H54 (cell line): ENCODE measurements at regions not wholly inside any gene's neighbourhood (a gene's known extent, or its start where the extent isn't known, plus 50 kb on each side); places are given as distances from the start of the nearest gene placed in this dataset.

Experiments
- DNase-seq: peaks from one replicate; pipeline ENCODE4 v3.0.0; 2011; ENCODE audit warnings: low spot score, mixed read lengths; ENCODE audit not compliant: insufficient read length
- FAIRE-seq: peaks from 3 replicates; lab custom pipeline; 2011; peaks lifted over from hg19 to GRCh38; lab: Jason Lieb, UNC
- POLR2A ChIP-seq: IDR thresholded peaks from 2 replicates; pipeline ENCODE4 v1.6.1; 2011; ENCODE audit warnings: low read depth, mild to moderate bottlenecking, low read length

DNA sequence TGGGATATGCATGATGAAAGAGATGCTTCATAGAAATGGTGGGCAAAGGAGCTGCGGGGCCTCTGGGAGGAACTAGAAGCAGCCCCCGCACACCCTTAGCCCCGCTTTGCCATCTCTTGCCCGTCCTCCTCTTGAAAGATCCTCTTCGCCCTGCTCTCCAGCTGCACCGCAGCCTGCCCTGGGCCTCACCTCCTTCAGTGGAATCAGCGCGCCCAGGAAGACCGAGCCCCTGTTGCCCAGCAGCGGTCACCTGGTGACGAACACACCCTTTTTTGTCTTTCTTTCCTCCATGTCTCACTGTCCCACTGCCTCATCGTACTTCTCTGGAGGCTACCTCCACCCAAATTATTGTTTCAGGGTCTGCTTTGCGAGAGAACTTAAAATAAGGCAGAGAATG lies 807.6 kb downstream of the UQCRFS1 start:
- no peak for TF ChIP-seq POLR2A
- DNase-seq (no peak), FAIRE-seq (no peak)

DNA sequence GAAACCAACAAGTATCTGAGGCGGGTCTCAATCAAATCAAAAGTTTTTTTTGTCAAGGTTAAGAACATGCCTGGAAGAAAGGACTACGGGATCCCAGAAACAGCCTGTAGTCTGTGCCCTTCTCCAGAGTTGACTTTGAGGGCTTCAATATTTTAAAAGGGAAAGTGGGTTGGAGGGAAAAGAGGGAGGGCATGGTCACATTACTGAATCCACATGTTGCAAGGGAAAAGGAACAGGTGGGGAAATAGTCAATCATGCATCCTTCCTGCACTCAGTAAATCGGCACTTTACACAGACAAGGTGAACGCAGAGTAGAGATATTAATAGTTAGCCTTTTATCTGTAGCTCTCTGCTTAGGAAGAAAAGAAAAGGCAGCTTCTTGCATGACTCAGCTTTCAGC lies 808.5 kb downstream of the UQCRFS1 start:
- FAIRE-seq: no peak
- DNase-seq: no peak
- no peak for TF ChIP-seq POLR2A

DNA sequence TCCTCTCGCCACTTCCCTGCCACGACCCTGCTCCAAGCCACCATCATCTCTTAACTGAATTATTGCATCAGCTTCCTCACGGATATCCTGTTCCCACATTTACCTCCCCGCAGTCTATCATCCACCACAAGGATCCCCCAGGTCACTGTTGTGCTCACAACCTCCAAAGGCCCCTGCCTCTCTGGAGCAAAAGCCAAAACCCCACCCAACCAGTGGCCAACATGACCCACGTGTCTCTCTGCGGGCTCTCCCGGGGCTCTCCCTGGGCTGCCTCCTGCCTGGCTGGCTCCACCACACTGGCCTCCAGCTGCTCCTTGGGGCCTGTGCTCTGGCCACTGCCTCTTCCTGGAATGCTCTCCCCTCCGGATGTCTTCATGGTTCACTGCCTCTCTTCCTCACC lies 809.3 kb downstream of the UQCRFS1 start:
- FAIRE-seq (no peak), DNase-seq (no peak)
- TF ChIP-seq POLR2A: no peak

DNA sequence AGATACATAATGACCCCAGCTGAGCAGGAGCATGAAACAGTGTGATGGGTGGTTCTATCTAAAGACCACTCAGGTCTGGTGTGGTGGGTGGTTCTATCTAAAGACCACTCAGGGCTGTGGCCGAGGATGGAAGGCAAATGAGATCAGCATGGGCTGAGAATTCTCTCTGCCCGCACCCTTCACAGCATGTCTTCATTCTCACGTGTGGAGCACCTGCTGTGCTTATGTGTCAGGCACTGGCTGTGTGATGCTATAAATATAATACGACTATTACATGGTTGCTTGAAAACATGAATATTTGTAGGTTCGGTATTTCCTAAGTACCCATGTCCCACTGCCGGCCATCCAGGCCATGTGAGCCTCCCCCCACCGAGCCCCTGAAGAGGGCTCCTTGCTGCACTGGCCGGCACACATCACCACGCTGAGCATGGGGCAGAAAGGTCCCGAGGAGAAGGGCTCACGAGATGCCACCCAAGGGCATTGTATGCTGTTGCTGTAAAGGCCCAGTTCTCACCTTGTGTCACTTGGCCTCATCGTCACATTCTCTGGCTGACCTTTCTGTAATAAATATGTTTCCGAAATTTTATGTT lies 810.2 kb downstream of the UQCRFS1 start:
- FAIRE-seq (no peak), DNase-seq (no peak)
- TF ChIP-seq POLR2A: no peak

DNA sequence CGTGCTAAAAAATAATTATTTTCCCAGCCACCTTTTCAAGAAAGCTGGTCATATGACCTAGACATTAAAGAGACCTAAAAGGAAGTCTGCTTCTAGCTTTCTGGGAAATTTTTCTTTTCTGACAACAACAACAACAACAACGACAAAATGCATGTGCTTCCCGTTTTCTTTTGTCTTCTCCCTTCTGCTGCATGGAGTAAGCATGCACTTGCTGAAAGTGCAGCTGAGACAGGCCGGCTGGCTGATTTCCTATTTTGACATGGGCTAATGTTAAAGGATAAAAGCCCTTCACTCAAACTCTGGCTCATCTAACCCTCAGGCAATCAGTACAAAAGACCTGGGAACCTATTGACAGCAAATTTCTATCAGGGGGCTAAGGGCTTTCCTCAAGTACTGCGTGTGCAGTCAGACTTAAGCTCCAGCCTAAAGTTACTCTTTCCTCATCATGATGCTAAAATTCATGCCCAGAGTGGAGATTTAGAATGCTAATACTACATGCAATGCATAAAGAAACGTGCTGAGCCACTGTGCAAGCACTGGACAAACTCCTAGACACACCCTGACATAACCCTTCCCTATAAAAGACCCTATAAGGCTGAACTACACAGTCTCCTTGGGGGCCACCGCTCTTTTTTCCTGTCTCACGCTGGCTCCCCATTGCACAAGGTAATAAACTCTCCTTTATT lies 811.1 kb downstream of the UQCRFS1 start:
- no peak for FAIRE-seq
- no peak for DNase-seq
- TF ChIP-seq POLR2A: no peak

DNA sequence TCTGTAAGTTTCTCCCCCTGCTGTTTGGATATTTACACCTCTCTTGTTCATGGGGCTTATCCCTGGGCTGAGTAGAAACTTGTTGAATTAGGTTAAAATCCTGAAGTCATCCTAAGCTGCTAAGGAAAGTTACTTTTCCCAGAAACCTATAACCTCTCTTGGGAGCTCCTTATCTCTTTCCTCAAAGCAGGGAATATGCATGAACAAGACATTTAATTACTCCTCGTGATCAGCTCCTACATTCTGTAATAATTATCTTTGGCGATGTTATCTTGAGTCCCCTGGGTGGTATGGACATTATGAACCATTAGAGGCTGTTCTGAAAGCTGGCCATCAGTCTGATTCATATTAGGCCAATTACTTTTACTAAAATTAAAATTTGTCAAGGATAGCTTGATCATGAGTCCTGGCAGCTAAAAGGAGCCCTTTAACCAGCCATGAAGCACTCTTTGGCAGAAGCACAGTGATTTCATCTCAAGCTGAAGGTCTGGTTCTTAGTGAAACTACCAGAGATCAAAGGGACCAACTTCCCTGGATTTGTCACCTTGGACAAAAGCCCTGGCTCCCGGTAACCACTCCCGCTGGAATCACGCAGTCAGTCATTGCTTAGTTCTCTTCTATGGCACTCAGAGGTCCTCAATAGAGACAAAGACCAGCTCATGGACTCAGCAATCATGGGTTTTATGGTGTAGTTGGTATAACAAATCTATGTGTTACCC lies 811.8 kb downstream of the UQCRFS1 start:
- DNase-seq (no peak), FAIRE-seq (no peak)
- TF ChIP-seq POLR2A: no peak

DNA sequence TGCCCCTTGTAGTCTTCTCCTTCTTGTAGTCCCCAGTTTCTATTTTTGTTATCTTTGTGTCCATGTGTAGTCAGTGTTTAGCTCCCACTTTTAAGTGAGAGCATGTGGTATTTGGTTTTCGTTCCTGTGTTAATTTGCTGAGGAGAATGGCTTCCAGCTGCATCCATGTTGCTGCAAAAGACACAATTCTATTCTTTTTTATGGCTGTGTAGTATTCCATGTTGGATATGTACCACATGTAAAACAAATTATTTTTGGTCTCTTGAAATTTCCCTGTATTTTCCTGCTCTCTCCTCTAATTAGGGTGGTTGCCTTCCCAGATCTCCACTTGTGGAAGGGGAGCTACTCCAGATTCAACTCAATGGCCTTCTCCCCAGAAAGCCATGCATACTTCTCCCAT lies 813.8 kb downstream of the UQCRFS1 start:
- FAIRE-seq (no peak), DNase-seq (no peak)
- no peak for TF ChIP-seq POLR2A

DNA sequence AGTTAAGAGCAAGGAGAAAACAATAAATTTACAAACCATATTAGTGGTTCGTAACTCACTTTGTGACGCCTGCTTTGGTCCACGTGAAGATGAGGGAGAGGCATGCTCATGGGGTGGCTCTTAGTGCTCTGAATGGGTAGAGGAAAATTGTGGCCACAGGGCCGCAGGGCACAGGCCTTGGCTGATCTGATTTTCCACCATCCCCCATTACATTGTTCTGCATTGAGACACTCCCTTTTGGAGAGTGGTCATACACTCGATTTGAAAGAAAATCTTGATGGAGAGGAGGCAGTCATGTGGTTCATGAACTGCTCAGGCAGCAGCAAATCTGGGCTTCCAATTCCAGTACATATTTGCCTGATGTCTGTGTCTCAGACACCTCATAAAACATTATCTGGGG lies 815.2 kb downstream of the UQCRFS1 start:
- FAIRE-seq (no peak), DNase-seq (no peak)

DNA sequence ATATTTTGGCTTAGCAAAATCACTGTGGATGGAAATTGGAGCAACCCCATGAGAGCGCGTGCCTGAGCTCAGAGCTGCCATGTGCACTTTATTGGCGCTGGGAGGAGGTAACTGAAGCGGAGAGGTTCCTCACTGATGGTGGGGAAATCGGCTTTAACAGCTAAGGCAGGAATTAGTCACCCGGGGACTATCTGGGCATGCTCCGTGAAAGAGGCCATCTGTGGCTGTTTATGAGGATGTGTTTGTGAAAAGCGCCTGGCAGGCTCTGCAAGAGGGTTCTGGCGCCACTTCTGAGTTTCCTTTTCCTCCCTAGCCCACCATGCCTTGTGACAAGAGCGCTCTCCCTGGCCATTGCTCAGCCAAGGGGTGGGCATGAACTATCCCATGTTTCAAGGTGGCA lies 815.6 kb downstream of the UQCRFS1 start:
- TF ChIP-seq POLR2A: no peak
- FAIRE-seq (no peak), DNase-seq (no peak)

More for the DNA sequence above, 815.2 kb downstream of the UQCRFS1 start:
- no peak for TF ChIP-seq POLR2A

DNA sequence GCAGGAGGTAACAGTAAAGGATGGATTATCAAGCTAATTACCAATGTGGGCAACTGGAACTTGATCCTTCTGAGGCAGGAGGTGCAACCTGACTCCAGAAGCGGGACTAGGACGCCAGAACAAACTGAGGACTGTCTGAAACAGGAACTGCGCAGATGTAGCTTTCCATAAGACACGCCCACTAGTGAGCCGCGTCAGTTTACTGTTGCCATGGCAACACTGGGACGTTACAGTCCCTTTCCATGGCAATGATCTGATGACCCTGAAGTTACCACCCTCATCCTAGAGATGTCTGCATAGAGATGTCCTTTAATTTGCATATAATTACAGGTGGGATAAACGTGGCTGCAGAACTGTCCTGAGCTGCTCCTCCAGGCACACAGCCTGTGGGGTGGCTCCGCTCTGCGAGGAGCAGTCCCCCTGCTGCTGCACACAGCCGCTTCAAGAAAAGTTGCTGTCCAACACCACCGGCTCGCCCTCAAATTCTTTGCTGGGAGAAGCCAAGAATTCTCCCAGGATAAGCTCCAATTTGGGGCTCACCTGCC lies 816.6 kb downstream of the UQCRFS1 start:
- DNase-seq (no peak), FAIRE-seq (no peak)
- TF ChIP-seq POLR2A: no peak

DNA sequence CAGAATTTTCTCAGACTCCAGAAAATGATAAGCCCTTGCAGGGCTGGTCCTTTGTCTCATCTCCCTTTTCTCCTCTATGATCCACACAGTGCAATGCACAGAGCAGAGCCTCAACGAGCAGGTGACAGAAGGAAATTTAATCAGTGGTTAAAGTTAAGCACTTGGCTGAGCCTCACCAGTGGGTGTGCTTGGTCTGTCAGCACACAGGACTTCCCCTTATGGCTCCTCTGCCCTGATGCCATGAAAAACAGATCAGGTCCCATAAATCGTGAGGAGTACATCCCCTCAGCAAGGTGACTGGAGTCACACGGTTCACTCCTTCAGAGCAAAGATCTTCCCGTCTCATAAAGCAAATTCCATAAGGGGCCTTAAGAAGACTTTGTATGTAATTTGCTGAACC lies 818.2 kb downstream of the UQCRFS1 start:
- no peak for TF ChIP-seq POLR2A
- FAIRE-seq (no peak), DNase-seq (no peak)

DNA sequence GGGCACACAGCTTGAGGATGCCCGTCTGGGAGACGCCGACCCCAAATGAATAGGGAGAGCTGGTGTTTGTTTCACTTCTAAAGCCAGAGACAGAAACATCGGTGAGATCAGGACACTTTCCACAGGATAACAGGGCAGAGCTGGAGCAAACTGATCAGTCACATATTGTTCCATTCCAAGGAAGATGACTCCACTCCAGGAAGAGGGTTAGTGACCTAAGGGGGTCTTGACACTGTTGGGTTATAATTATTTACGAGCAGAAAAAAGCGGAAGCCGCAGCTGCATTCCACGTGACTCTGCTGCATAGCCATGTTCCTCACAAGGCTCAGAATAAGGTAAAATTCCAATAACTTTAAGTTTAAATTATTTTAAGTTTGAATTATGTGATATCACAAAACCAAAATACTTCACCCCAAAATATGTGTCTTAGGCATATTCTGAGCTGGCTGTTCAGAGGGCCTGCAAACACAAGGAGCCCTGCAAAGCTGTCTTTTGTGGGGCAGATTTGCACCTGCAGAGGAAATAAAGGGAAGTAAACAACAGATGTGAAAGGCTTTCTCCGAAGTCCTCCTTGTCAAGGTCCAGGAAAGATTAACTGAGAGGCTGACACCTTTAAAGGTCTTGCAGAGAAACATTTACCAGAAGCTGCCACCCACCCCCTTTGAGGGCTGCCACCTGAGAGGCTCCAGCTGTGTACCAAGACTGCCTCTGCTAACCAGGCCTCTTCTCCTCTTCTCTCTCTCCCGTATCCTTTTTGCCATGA lies 819.2 kb downstream of the UQCRFS1 start:
- no peak for TF ChIP-seq POLR2A
- DNase-seq (no peak), FAIRE-seq (no peak)

DNA sequence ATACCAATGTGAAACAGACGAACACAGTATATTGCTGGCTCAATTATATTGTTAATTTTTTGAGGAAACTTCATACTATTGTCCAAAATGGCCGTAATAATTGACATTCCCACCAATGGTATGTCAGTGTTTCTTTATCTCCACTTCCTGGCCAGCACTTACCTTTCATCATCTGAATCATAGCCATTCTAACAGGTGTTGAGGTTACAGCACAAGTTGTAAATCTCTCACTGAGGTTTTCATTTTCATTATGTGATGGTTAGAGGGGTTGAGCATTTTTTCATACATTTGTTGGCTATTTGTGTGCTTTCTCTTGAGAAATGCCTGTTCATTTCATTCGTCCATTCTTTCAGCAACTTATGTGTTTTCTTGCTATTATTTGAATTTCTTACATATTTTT lies 824.0 kb downstream of the UQCRFS1 start:
- TF ChIP-seq POLR2A: no peak
- FAIRE-seq: no peak
- no peak for DNase-seq

DNA sequence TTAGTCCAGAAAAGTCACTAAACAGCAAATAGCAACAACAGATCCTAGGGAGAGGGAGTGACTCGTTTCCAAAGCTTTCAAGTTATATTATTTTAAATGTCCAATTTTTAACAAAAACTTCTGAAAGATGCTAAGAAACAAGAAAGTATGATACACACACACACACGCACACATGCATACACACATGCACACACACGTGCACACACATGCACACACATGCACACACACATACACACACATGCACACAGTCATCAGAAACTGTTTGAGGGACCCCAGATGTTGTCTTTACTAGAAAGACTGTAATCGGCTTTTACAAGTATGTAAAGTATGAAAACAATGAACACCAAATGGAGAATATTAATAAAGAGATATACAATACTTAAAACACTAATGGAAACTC lies 825.4 kb downstream of the UQCRFS1 start:
- no peak for TF ChIP-seq POLR2A
- DNase-seq (no peak), FAIRE-seq (no peak)

DNA sequence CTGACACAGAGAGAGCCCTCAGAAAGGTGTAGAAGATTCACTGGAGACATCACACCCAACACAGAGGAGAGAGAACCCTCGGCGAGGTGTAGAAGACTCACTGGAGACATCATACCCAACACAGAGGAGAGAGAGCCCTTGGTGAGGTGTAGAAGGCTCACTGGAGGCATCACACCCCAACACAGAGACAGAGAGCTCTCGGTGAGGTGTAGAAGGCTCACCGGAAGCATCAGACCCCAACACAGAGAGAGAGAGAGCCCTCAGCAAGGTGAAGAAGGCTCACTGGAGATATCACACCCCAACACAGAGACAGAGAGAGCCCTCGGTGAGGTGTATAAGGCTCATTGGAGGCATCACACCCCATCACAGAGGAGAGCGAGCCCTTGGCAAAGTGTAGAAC lies 826.5 kb downstream of the UQCRFS1 start:
- DNase-seq (no peak), FAIRE-seq (no peak)
- no peak for TF ChIP-seq POLR2A
